Germinal center (tissue), 1 donor: ENCODE measurements at regions not wholly inside any gene's neighbourhood (a gene's known extent, or its start where the extent isn't known, plus 50 kb on each side); places are given as distances from the start of the nearest gene placed in this dataset.

Source experiments
- DNase-seq: peaks from one replicate; pipeline ENCODE4 v3.0.0; 2012; ENCODE audit warnings: mixed read lengths, low spot score

DNA sequence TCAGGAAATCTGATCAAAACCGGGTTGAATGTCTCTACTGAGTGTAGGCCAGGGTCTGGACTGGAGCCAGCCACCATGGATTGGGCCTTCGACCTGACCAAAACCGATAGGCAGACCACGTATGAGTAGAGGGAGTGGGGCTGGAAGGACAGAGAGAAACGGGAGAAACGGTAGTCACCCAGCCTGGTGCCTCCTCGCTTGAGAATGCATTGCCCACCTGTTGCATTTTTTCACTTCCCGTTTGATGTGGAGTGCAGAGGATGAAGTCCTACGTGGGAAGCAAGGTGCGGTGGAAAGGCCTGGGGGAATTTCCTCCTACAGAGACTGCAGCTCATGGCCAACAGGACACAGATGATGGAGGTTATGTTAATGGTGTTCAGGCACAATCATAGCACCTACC, 53.9 kb upstream of the ECI2 start:
- DNase-seq, result no peak

DNA sequence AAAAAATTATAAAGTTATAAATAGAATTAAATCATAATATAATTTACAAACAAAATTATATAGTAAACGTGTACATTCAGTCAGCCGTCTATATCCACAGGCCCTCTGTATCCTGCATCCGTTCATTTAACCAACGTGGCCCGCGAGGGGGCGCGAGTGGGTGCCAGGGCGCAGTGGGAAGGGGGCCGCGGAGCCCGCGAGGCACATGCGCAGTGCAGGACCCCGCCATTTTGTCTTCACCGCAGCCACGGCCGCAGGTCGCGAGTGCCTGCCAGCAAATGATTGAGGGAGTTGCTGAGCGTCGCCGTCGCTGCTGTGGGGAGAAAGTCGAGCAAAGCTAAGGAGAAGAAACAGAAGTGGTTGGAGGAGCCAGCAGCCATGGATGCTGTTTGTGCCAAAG, 53.4 kb upstream of the ECI2 start:
- no peak for DNase-seq

GRCh38 chr6:4187480-4187879, 52.1 kb upstream of the ECI2 start:
- no peak for DNase-seq

DNA sequence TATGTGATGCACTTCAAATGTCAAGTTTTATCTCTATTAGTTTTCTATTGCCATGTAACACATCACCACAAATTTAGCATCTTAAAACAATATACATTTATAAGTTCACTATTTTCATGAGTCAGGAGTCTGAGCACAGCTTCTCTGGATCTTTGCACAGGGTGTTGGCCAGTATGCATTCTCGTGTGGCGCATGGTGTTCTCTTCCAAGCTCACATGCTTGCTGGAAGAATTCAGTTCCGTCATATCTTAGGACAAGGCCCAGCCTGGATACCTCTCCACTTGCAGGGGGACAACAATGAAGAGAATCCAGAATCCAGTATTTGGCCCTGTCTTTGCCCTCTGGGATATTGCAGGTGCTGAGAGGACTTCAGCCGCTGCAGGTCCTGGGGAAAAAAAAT, 51.0 kb upstream of the ECI2 start:
- DNase-seq, result no peak

GRCh38 chr6:4185846-4186245, 50.5 kb upstream of the ECI2 start:
- DNase-seq, result no peak

- DNase-seq, result no peak
Measured at GRCh38 chr6:4185419-4185818, 50.0 kb upstream of the ECI2 start.
